SW480 (cell line): ENCODE measurements at regions not wholly inside any gene's neighbourhood (a gene's known extent, or its start where the extent isn't known, plus 50 kb on each side); places are given as distances from the start of the nearest gene placed in this dataset.

Experiments used
- DNase-seq: peaks from one replicate; pipeline ENCODE4 v3.0.0-alpha.2; 2016; ENCODE audit warnings: low spot score

DNA sequence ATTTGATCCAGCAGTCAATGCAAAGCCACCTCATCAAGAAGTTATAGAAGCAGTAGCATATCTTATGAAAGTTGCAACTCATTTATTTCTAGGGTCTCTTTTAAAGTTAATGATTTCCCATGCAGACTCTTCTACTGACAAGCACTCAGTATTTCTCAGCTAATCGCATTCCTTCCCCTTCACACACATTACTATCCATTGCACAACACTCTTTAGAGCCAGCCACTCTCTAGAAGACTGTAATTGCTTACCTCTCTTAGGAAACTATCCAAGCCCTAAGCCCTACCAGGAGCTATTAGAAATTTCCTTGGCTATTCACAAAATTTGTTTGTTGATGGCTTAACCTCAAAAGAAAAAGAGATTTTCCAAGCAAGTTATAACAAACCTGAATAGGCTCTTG is 106.0 kb downstream of the ADAMTS1 start:
- no peak for DNase-seq

DNA sequence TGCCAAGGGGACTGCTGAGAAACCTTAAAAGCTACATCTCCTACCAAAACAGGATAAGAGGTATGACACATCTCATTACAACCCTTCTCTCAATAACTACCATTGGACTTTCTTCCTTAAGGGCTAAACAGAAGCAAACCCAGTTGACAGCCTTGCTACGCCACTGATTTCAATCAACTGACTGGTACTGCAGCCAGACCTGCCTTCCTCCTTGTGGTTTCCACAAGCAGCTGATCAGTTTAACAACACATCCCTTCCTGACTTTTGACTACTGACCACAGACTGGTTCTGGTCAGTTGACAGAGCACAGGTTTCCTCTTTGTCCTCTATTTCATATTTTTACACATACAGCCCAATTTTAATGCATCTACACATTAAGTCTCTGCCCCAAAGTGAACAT is 108.8 kb downstream of the ADAMTS1 start:
- DNase-seq, result no peak

DNA sequence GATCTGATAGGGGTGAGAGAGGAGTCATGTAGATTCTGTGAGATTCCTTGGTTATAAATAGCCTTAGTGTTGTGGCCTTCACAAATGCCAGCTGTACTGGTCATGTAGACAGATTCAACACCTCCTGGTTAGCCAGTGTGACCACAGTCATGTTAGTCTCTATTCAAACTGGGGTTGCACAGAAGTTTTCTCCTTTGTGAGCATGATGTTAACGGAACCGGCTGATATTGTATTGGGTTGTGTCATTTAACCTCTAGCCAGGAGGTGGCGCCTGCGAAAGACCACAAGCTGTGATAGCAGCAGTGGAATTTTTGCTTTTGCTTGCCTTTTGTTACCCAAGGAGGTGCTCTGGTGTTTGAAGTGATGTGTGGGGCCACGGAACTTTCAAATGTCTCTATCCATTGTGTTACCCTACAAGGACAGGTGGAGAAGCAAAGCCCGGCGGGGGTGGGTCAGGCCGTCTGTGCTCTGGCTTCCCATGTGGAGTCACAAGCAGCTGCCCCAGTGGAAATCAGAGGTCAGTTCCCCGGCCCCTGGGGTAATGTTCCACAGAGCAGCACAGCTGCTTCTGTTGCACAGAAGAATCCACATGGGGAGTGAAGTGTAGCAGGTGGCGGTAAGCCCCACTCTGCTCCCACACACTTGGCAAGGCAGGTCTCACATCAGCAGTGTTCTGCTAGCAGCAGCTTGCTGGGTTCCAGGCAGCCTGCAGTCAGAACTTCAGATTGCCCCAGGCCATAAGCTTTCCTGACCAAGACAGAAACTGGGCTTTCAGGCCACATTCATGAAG is 112.6 kb downstream of the ADAMTS1 start:
- DNase-seq, result peak; percentile 32

DNA sequence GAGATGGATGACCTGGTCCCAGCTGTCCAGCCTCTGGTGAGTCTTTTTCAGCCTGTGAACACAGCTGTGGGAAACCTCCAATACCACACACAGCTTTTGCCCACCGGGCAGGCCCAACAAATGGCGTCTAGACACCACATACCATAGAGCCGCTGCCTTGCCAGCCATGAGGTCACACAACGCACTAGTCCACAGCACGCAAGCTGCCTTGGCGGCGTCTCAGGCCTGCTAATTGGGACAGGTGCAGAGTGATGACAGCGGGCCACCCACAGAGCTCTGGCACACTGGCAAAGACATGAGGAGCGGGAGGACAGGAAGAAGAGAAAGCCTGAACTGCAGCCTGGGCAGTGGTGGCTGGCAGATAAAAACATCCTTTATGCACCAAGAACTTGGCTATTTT is 125.5 kb downstream of the ADAMTS1 start:
- no peak for DNase-seq

DNA sequence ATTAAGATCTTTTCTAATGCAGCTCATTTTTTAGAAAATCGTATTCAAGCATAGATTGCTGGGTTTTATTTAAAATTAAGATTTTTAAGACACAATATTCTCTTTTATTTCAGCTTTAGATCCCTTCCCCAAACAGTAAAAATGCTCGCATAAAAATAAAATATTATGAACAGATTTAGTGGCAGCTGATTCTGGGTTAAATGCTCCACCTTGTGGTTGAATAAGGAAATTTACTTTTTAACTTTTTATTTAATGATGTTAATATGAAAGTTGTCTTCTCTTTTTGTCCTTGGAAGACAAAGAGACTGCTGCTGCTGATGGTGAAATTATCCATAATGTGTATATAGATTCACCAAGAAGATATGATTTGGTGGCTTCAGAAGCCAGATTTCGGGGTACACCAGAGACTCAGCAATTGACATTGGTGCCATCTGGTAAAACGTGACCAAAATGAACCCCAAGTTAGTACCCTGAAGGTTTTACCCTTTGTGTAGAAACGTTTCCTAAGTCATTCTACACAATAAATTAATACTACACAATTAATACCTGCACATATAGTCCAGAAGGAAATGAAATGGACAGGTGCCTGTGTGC is 128.0 kb downstream of the ADAMTS1 start:
- peak; percentile 36 for DNase-seq

DNA sequence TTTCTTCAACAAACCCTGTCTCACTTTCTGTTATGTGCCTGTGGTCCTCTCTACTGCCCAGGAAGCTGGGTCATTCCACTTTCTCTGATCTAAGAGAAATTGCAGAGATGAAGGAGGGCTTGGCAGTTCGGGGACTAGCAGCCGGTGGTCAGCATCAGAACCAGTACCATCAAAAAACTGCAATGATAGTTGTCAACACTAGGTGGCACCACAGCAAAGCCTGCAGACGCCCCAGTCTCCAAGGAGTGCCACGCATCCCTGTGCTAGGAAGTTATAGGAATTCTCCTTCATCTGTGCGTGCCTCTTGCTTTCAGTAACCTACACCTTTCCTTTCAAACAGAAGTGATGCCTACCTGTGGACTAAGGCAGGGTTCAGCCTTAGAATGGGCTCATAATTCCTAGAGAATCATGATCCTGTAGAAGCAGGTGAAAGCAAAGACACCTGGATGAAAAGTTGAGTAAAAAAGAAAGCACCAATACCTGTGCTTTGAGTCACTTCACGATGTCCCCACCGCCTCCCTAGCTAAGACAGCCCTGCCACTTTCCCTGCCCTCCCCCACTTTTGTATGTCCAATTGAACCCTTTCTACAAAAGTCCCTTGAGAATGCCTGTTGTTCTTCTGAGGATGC is 129.2 kb downstream of the ADAMTS1 start:
- DNase-seq, result peak; percentile 44

DNA sequence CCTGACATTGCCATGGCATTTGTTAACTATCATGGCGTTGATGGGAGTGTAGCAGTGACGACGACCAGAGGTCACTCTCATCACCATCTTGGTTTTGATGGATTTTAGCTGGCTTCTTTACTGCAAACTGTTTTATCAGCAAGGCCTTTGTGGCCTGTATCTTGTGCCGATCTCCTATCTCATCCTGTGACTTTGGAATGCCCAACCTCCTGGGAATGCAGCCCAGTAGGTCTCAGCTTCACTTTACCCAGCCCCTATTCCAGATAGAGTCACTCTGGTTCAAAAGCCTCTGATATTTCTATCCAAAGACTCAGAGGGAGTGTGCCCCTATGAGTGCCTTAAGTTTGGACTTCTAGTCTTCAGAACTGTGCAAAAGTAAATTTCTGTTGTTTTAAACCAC is 130.1 kb downstream of the ADAMTS1 start:
- DNase-seq, result no peak

DNA sequence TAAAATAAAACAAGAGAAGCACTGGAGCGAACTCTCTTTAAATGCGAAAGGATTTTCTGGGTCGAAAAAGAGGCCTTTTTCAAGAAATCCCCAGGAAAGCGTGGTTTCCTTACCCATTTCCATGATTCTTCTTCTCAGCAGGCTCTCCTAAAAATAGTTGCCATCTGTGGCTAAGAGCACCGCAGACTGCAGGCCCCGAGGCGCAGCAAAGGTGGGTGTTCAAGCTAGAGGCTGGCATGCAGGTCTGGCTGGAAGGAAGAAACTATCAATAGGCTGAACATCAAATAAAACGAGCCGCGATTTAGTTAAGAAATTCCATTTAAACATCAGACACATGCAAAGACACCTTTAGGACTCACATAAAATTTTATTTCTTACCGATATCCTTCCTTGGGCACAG is 135.1 kb downstream of the ADAMTS1 start:
- no peak for DNase-seq

DNA sequence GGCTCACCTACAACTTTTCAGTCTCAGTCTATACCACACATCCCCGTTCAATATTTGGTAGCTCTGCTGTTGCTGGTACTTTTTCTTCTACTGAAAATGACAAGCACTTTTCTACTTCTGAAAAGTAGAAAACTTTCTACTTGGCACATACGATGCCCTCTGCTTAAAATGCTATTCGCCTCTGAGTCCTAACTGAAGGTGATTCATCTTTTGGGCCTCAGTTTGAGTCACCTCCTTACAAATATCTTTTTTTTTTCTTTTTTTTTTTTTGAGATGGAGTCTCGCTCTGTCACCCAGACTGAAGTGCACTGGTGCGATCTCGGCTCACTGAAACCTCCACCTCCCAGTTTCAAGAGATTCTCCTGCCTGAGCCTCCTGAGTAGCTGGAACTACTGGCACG is 136.0 kb upstream of the CYYR1 start:
- DNase-seq, result no peak

DNA sequence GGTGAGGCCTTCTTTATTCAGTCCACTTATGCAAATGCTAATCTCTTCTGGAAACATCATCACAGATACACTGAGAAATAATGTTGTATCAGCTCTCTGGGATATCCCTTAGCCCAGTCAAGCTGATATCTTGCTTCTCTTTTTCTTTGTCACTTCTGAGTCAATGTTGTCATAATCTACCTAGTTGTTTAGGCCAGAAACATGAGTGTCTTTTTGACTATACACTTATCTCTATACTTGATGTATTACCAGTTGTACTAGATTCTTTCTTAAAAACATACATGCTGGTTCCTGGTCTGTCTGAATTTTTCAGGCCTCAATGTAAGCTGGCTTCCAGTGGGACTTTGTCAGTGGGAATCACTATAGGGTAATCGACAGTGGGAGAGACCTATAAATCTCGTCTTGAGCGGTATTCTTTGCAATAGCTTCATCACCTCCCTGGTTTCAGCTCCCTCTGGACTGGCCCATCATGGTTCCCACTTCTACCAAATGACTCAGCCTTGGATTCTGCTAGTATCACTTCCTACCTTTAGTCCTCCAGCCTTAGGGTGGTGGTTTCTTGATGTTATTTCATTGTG is 135.2 kb upstream of the CYYR1 start:
- DNase-seq, result no peak

DNA sequence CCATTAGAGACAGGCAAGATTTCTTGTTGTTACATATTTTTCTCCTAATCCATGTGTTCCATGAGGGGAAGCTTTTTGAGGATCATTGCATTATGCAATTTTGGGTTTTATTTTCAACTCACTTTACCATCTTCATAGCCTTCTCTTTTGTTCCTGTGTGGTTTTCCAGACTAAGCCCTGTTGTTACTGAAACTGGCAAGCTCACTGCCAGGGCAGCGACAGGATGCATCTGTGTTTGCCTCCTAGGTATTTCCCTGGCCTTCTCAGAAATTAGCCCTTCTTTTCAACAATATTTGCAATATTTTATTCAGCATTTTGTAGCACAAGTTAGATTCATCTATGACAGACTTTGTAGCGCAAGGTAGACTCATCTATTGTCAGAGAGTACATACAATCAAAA is 134.2 kb upstream of the CYYR1 start:
- no peak for DNase-seq

DNA sequence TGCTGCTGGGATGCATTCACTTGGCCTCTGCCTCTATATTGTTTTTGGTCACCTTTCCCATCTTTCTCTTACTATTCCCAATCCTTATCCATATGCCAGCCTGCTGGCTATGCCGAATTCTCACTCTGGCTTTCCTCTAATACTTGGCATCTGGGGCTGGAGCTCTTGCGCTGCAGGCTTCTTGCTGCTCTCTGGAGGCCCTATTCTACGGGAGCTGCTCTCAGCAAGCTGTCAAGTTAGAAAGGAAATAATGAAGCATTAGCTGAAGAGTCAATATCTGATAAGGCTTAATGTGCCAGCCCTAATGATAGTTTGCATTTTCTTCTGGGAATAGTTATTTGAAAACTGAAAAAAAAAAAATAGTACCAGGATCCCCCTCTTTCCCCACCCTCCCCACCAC is 125.3 kb upstream of the CYYR1 start:
- DNase-seq, result no peak

DNA sequence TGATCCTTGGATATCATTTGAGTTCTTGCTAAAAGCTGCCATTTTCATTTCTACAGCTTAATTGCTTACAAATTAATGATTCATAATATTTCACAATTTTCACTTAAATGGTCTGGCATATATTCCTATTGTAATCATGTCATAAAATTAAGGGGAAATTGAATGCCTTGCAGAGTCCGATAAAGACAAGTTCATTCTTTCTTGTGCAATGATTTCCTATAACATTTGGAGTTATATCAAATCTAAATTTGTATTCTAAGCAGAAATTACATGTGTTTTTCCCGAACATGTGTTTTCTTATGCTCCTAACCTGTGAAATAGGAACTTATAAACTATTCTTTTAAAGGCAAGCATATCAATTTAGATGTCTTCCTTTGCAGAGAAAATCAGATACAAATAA is 118.3 kb upstream of the CYYR1 start:
- no peak for DNase-seq

DNA sequence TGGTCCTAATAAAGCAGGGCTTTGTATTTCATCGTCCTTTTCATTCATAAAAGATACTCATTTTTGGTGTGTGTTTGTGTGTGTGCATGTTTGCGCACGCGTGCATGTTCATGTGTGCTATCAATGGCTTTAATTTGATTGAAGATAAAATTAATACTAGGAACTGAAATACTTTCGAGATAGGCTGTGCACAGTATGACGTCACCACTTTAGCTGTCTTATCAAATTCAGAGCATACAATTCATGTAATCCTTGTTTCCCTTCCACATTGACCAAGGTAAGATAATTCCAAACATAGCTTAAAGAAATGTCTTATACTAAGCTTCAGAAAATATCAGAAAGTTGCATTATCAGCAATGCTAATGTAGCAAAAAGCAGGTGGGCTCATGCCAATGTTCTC is 113.6 kb upstream of the CYYR1 start:
- no peak for DNase-seq

DNA sequence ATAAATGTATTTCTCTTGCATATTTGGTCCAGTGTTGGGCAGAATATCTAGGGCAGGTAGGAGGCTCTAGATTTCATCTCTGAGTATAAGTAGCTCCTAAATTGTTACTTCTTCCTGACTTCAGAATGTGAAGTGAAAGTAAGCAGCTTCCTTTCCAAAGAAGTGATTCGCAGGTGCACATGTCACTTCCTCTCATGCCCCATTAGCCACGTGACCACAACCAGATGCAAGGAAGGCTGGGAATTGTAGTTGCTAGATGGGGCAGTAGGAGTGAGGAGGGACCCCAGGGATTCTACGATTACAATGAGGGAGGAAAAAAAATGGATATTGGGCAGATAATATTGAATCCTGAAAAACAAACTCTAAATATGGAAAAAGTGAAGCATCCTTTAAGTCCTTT is 113.2 kb upstream of the CYYR1 start:
- DNase-seq, result peak; percentile 16

DNA sequence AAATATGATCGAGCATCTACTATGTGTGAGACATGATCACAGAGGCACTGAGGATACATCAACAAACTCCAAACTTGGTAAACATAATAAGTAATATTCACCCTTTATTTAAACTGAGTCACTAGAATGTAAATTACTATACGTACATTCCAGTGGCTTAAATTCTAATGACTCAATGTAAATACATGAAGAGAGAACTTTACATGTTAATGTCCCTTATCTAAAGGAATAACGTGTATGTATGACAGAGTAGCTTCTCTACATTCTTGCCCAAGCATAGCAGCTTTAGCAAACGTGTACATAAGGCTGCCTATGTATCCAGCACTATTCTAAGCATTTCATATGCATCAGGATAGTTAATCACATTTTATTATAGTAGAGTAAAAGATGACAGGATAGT is 111.8 kb upstream of the CYYR1 start:
- no peak for DNase-seq

DNA sequence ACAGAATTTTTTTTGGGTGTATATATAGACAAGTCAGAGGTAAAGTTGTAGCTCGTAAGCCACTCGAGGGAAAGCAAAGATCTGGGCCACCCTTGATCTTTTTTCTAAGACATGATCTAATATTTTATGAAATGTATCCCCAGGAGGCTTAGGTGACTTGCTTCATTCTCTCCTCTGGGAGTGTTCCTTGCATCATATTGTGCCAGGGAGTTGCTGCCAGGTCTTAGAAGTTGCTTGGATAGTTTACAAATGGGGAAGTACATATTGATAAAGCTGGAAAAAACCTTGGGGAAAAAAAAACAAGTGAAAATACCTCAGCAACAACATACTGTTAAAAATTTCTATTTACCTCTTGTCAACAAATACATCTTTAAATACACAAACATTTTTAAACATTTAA is 110.9 kb upstream of the CYYR1 start:
- DNase-seq, result no peak

DNA sequence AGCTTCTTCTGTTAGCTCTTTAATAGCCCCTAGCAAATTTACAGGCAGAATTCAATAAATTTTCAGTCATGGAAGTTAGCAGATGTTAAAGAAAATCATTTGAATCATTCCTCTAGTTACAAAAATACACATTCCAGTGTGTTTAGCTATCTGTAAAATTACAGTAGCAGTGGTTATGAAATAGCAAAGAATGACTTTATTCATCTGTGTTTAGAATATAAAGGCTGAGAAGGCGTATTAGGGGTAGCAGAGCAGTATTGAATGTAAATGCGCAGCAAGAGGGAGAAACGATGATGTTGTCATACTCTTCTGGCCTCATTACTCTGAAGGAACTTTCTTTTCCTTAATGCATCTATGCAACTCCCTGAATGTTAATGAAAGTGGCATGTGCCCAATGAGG is 106.2 kb upstream of the CYYR1 start:
- DNase-seq, result no peak

DNA sequence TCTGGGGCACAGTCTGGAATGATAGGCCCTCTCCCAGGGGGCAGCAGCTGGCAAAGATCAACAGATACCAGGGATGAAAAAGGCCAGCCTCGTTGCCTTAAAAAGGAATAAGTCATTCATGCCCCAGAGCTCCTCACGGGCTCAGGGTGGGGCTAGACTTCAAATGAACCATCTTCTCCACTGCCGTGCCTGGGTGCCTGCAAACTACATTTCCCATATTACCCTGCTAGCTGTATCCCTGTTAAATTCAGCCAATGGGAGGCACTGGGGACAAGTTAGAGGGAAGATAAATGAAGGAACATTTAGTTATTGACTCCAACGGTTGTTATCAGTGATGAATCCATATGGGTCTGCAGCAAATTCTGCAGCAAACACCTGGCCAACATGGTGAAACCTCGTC is 101.2 kb upstream of the CYYR1 start:
- no peak for DNase-seq

DNA sequence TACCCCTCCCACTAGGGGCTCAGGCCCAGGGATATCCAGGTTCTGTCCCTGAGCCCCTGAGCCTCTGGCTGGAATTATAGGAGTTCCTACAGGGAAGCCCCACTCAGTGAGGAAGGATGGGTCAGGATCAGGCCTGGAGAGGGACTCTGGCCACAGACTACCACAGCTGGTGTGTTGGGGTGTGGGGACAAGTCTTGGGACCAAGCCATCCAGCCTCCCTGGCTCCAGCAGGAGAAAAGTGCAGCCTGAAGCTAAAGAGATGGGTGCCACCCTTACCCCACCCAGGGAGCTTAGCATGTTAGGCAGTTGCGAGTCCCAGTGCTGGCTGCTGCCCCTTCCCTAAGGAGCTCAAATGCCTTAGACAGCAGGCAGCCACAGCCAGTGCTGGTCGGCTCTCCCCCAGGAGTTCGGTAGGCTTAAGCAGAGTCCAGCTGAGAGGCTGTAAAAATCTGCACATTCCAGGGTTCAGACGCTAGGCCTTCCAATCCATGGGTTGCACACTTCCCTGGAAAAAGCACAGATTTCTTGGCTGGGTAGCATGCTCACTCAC is 96.2 kb upstream of the CYYR1 start:
- no peak for DNase-seq

DNA sequence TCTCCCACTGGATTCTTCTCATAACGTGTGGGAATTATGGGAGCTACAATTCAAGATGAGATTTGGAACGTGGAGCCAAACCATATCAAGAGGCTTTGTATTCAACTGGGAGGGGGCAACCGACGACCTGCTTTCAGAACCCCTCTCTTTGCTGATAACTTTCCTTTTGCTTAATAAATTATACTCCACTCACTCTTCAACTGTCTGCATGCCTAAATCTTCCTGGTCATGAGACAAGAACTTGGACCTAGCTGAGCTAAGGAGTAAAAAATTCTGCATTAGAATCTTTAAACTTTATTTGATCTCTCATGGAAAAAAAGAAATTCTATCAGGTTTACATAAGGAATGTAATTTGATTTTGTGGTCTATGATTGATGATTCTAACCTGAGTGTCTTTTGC is 86.7 kb upstream of the CYYR1 start:
- DNase-seq, result no peak

DNA sequence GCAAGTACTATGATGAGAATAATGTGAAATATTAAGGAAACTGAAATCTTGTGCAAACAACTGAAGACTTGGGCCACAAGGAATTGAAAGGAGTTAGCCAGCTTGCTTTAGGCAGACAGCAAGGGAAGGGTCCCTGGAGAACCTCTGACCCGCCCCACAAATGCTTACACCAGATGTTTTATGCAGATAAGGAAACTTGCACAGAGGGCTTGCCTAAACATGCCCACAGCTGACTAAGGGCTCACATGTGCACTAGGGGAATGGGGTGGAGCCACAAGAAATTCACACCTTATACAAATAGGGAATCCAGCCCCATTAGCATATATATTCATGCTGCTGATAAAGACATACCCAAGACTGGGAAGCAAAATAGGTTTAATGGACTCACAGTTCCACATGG is 86.1 kb upstream of the CYYR1 start:
- DNase-seq, result no peak

DNA sequence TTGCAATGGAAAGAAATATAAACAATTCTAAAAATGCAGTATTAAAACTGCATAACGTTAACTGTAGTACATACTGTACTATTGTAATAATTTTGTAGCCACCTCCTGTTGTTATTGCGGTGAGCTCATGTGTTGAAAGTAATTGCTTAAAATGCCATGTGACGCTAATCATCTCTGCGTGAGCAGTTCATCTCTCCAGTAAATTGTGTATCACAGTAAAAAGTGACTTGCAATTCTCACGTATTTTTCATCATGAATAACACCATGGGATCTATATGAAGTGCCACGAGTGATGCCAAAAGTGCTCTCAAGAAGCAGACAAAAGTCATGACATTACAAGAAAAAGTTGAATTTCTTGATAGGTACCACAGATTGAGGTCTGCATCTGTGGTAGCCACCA is 82.4 kb upstream of the CYYR1 start:
- DNase-seq, result no peak
